HCT116 (cell line): ENCODE measurements at regions not wholly inside any gene's neighbourhood (a gene's known extent, or its start where the extent isn't known, plus 50 kb on each side); places are given as distances from the start of the nearest gene placed in this dataset.

Experiments used
- ATAC-seq: fragments of 200-7000 bp; cut with Tn5 transposase; 2 replicates; pipeline ENCODE4 v1.9.1; 2020; ENCODE audit warnings: mild to moderate bottlenecking, moderate library complexity
- BruUV-seq: library from RNA; stranded (reverse); fragments of 400-500 nt; replicated peaks from 2 replicates; lab custom pipeline; 2021; lab: Mats Ljungman, UMichigan
- CTCF ChIA-PET: fragments of 300-600 bp; sonication (Branson Sonifier 250); formaldehyde crosslinking; loops from one replicate; lab custom pipeline; 2021; ENCODE audit warnings: antibody characterized with exemption; lab: Charles Lee
- POLR2A ChIA-PET: fragments of 300-600, 350-600 bp; sonication (Branson Sonifier 250); formaldehyde crosslinking; loops from one replicate; lab custom pipeline; 2021; ENCODE audit warnings: antibody characterized with exemption; lab: Charles Lee
- RAD21 ChIA-PET, 2 experiments: fragments of 300-600 bp; sonication (Branson Sonifier 250); formaldehyde crosslinking; loops; one replicate each; lab custom pipeline; 2023; ENCODE audit warnings: low total read pairs in 2 of 2; ENCODE audit not compliant: uncharacterized antibody in 2 of 2, unreplicated experiment in 2 of 2, low non-redundant PET in 1 of 2; lab: Charles Lee
- DNase-seq: peaks from one replicate; pipeline ENCODE4 v3.0.0-alpha.2; 2010; ENCODE audit warnings: low read depth, low spot score
- H2AFZ ChIP-seq: fragments of 200-600 bp; shearing (Covaris generic), sonication (generic); 2 replicates; pipeline ENCODE4 v1.6.1; 2017; ENCODE audit warnings: low read depth, mixed run types, mixed read lengths, antibody characterized with exemption, low read length; ENCODE audit not compliant: poor library complexity, severe bottlenecking
- H3K27ac ChIP-seq: 2 replicates; pipeline ENCODE4 v1.5.1; 2012; ENCODE audit warnings: low read depth, low read length
- H3K27me3 ChIP-seq: fragments of 200-600 bp; sonication (generic); 2 replicates; pipeline ENCODE4 v1.6.1; 2016; ENCODE audit warnings: mixed run types, low read length, mixed read lengths; ENCODE audit not compliant: insufficient read depth
- H3K36me3 ChIP-seq, 2 experiments: fragments of 200-500 bp in 1 of 2; fragments of 200-600 bp in 1 of 2; sonication (Bioruptor generic) in 1 of 2; sonication (generic) in 1 of 2; 2 replicates each; pipeline versions ENCODE4 v1.5.1 to v1.6.1; 2014 to 2016; ENCODE audit warnings: low read length in 2 of 2, inconsistent platforms in 1 of 2, mixed read lengths in 1 of 2, mixed run types in 1 of 2; ENCODE audit not compliant: insufficient read depth in 2 of 2, control insufficient read depth in 1 of 2
- H3K4me1 ChIP-seq, 2 experiments: fragments of 200-600 bp in 1 of 2; sonication (generic) in 1 of 2; 2 replicates each; pipeline versions ENCODE4 v1.5.1 to v1.6.1; 2012 to 2017; ENCODE audit warnings: low read length in 2 of 2, inconsistent platforms in 1 of 2, mild to moderate bottlenecking in 1 of 2, mixed read lengths in 1 of 2, mixed run types in 1 of 2, moderate library complexity in 1 of 2; ENCODE audit not compliant: insufficient read depth in 2 of 2, control insufficient read depth in 1 of 2
- H3K4me2 ChIP-seq: fragments of 200-600 bp; sonication (generic); 2 replicates; pipeline ENCODE4 v1.6.1; 2017; ENCODE audit warnings: mixed run types, low read length, mixed read lengths
- H3K4me3 ChIP-seq, 2 experiments: fragments of 200-600 bp in 1 of 2; sonication (generic) in 1 of 2; replicated peaks in 1 of 2; 2 replicates each; pipeline ENCODE4 v1.5.1; 2011 to 2016; ENCODE audit warnings: low read length in 2 of 2, control low read depth in 1 of 2, low read depth in 1 of 2, mild to moderate bottlenecking in 1 of 2, mixed read lengths in 1 of 2, mixed run types in 1 of 2
- H3K79me2 ChIP-seq: fragments of 200-600 bp; sonication (generic); 2 replicates; pipeline ENCODE4 v1.6.1; 2017; ENCODE audit warnings: mild to moderate bottlenecking, mixed run types, low read length, moderate library complexity, mixed read lengths; ENCODE audit not compliant: insufficient read depth
- H3K9ac ChIP-seq: fragments of 200-600 bp; sonication (generic); 2 replicates; pipeline ENCODE4 v1.6.1; 2016; ENCODE audit warnings: low read length, mixed read lengths
- H3K9me2 ChIP-seq: fragments of 200-600 bp; sonication (generic), shearing (Covaris generic); 2 replicates; pipeline ENCODE4 v1.6.1; 2017; ENCODE audit warnings: mixed run types, mild to moderate bottlenecking, moderate library complexity; ENCODE audit not compliant: insufficient read depth
- H3K9me3 ChIP-seq, 2 experiments: fragments of 200-500 bp in 1 of 2; fragments of 200-600 bp in 1 of 2; sonication (Bioruptor generic) in 1 of 2; sonication (generic) in 1 of 2; 2 replicates each; pipeline ENCODE4 v1.6.1; 2014 to 2017; ENCODE audit warnings: low read length in 2 of 2, mixed read lengths in 2 of 2, inconsistent platforms in 1 of 2, low read depth in 1 of 2, mild to moderate bottlenecking in 1 of 2, mixed run types in 1 of 2, moderate library complexity in 1 of 2; ENCODE audit not compliant: control insufficient read depth in 1 of 2, insufficient read depth in 1 of 2
- H4K20me1 ChIP-seq: fragments of 200-600 bp; sonication (generic), shearing (Covaris generic); 2 replicates; pipeline ENCODE4 v1.6.1; 2017; ENCODE audit warnings: mixed run types, mild to moderate bottlenecking, moderate library complexity; ENCODE audit not compliant: insufficient read depth
- CBX3 ChIP-seq: IDR thresholded peaks from 2 replicates; pipeline ENCODE4 v1.6.1; 2012; ENCODE audit warnings: low read depth
- CEBPB ChIP-seq: IDR thresholded peaks from 2 replicates; pipeline ENCODE4 v1.6.1; 2012; ENCODE audit warnings: low read depth
- EGR1 ChIP-seq: IDR thresholded peaks from 2 replicates; pipeline ENCODE4 v1.6.1; 2012; ENCODE audit warnings: low read depth
- ELF1 ChIP-seq: IDR thresholded peaks from 2 replicates; pipeline ENCODE4 v1.6.1; 2012; ENCODE audit warnings: low read depth, borderline replicate concordance
- EZH2phosphoT487 ChIP-seq: fragments of 200-600 bp; IDR thresholded peaks from 2 replicates; pipeline ENCODE4 v1.6.1; 2018; ENCODE audit warnings: antibody characterized with exemption, borderline replicate concordance
- FOSL1 ChIP-seq: IDR thresholded peaks from 2 replicates; pipeline ENCODE4 v1.6.1; 2012; ENCODE audit warnings: low read depth
- JUND ChIP-seq: IDR thresholded peaks from 2 replicates; pipeline ENCODE4 v1.6.1; 2012
- MAX ChIP-seq: IDR thresholded peaks from 2 replicates; pipeline ENCODE4 v1.6.1; 2012
- POLR2A ChIP-seq: IDR thresholded peaks from 2 replicates; pipeline ENCODE4 v1.7.0; 2011; ENCODE audit warnings: borderline replicate concordance; ENCODE audit not compliant: insufficient read depth, insufficient read length; ENCODE audit errors: extremely low read depth
- POLR2AphosphoS5 ChIP-seq: IDR thresholded peaks from 2 replicates; pipeline ENCODE4 v1.6.1; 2011; ENCODE audit warnings: mild to moderate bottlenecking, low read depth, low read length, moderate library complexity
- RAD21 ChIP-seq: IDR thresholded peaks from 2 replicates; pipeline ENCODE4 v1.6.1; 2012; ENCODE audit warnings: low read depth, mild to moderate bottlenecking
- SRF ChIP-seq: IDR thresholded peaks from 2 replicates; pipeline ENCODE4 v1.6.1; 2012; ENCODE audit warnings: low read depth
- TCF7L2 ChIP-seq: IDR thresholded peaks from 2 replicates; pipeline ENCODE4 v1.7.0; 2011; ENCODE audit warnings: borderline replicate concordance, inconsistent platforms; ENCODE audit not compliant: insufficient read depth, insufficient read length; ENCODE audit errors: extremely low read depth
- ZBTB33 ChIP-seq: IDR thresholded peaks from 2 replicates; pipeline ENCODE4 v1.6.1; 2011; ENCODE audit warnings: mild to moderate bottlenecking, low read length, moderate library complexity; ENCODE audit not compliant: insufficient replicate concordance; ENCODE audit errors: extremely low read depth
- ZFX ChIP-seq: fragments of 450-650 bp; IDR thresholded peaks from 2 replicates; pipeline ENCODE4 v1.6.1; 2017
- ZNF274 ChIP-seq: fragments of 200-500 bp; sonication (Bioruptor generic); IDR thresholded peaks from 2 replicates; pipeline ENCODE4 v1.6.1; 2014; ENCODE audit warnings: mild to moderate bottlenecking, low read depth, low read length, inconsistent platforms
- intact Hi-C: fragments of 100-400 bp; cut with micrococcal nuclease; formaldehyde crosslinking; loops from 2 replicates; pipeline ENCODE4 v1.10.0; 2022
- TF ChIP-seq, protein P1 (sequence below): IDR thresholded peaks from 2 replicates; pipeline ENCODE4 v1.6.1; 2012
- TF ChIP-seq, protein P2 (sequence below), 3 experiments: fragments of 200-600 bp in 1 of 3; sonication (generic) in 1 of 3; IDR thresholded peaks in 2 of 3; conservative IDR thresholded peaks in 1 of 3; 2 replicates each; pipeline ENCODE4 v1.5.1; 2012 to 2017; ENCODE audit warnings: low read depth in 2 of 3, low read length in 2 of 3, antibody characterized with exemption in 1 of 3, borderline replicate concordance in 1 of 3, control low read depth in 1 of 3, mild to moderate bottlenecking in 1 of 3, mixed read lengths in 1 of 3, mixed run types in 1 of 3, moderate library complexity in 1 of 3; ENCODE audit not compliant: insufficient read depth in 1 of 3

- H3K36me3 ChIP-seq: no peaks in the 10 kb centered on the region
- H3K9me2 ChIP-seq: no peaks in the 10 kb centered on the region
- no peaks in the 10 kb centered on the region for H3K79me2 ChIP-seq
- no peaks in the 10 kb centered on the region for H4K20me1 ChIP-seq
- RAD21 ChIA-PET: no interaction called here
- POLR2A ChIA-PET: no interaction called here
- peaks cover 0 to 13% of the 10 kb centered on the region in 2 experiments; a peak in 1 of 4 replicates for H3K4me1 ChIP-seq
- H3K4me3 ChIP-seq: no peak overlapping the region
- H3K9me3 ChIP-seq: no peaks in the 10 kb centered on the region
- no peak overlapping the region for H3K4me2 ChIP-seq
- TF ChIP-seq ELF1: no peak
- TF ChIP-seq MAX: no peak
- TF ChIP-seq FOSL1: no peak
- no peak for TF ChIP-seq ZFX
- TF ChIP-seq EGR1: no peak
- TF ChIP-seq, protein P1, sequence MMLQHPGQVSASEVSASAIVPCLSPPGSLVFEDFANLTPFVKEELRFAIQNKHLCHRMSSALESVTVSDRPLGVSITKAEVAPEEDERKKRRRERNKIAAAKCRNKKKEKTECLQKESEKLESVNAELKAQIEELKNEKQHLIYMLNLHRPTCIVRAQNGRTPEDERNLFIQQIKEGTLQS: no peak
- TF ChIP-seq ZNF274: no peak
- no peak for TF ChIP-seq RAD21
- TF ChIP-seq POLR2A: no peak
- TF ChIP-seq CEBPB: no peak
- no peak for TF ChIP-seq TCF7L2
- no peak for TF ChIP-seq POLR2AphosphoS5
- TF ChIP-seq SRF: no peak
- TF ChIP-seq JUND: no peak
- no peak for TF ChIP-seq CBX3
- no peak for TF ChIP-seq ZBTB33
- TF ChIP-seq EZH2phosphoT487: no peak
- TF ChIP-seq, protein P2, sequence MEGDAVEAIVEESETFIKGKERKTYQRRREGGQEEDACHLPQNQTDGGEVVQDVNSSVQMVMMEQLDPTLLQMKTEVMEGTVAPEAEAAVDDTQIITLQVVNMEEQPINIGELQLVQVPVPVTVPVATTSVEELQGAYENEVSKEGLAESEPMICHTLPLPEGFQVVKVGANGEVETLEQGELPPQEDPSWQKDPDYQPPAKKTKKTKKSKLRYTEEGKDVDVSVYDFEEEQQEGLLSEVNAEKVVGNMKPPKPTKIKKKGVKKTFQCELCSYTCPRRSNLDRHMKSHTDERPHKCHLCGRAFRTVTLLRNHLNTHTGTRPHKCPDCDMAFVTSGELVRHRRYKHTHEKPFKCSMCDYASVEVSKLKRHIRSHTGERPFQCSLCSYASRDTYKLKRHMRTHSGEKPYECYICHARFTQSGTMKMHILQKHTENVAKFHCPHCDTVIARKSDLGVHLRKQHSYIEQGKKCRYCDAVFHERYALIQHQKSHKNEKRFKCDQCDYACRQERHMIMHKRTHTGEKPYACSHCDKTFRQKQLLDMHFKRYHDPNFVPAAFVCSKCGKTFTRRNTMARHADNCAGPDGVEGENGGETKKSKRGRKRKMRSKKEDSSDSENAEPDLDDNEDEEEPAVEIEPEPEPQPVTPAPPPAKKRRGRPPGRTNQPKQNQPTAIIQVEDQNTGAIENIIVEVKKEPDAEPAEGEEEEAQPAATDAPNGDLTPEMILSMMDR (IDR thresholded peaks at IDR 0.05 in 2 of 3, conservative IDR thresholded peaks at IDR 0.05 in 1 of 3; ENCODE audit: borderline replicate concordance in 1 of 3, insufficient read depth in 1 of 3, low read depth in 2 of 3, low read length in 2 of 3): no peak
- H3K27me3 ChIP-seq: no peaks in the 10 kb centered on the region
- BruUV-seq: no TSS peak
- no peak overlapping the region for H2AFZ ChIP-seq
- intact Hi-C loops: no loop called here
- CTCF ChIA-PET: no interaction called here
- no peak for ATAC-seq
- no peak for DNase-seq
- no peak overlapping the region for H3K27ac ChIP-seq
- no peak overlapping the region for H3K9ac ChIP-seq
Measured at GRCh38 chr15:63435204-63435820, 53.7 kb upstream of the CA12 start.
